Activated T-cell treated with anti-CD3 and anti-CD28 coated beads for 24 hours (primary cell): ENCODE measurements at regions not wholly inside any gene's neighbourhood (a gene's known extent, or its start where the extent isn't known, plus 50 kb on each side); places are given as distances from the start of the nearest gene placed in this dataset.

ENCODE experiments used
- DNase-seq: peaks from one replicate; pipeline ENCODE4 v3.0.0-alpha.2; 2020; ENCODE audit warnings: low read depth

- DNase-seq, result no peak
These were observed 340.6 kb downstream of the NYAP2 start for GRCh38 chr2:225740086-225740485.

GRCh38 chr2:225739328-225739727, 339.8 kb downstream of the NYAP2 start:
- DNase-seq, result no peak

DNA sequence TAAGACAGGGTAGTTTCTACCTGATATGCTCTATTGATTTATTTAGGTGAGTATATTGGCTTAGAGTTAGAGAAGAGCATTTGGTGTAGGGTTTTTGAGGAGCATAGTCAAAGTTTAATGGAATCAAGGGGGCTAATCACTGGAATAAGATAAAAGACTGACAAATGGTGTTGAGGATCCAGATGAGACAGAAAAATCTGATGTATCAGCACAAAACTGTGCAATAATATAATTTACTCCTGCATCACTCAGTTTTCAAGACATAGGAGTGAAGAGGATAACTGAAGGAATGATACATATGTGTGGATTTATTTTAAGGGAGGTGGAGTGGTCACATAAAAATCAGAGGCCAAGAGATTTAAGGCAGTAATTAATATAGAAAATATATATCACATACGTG, 339.2 kb downstream of the NYAP2 start:
- no peak for DNase-seq

GRCh38 chr2:225737556-225737955, 338.0 kb downstream of the NYAP2 start:
- DNase-seq, result no peak

- no peak for DNase-seq
These were observed 336.3 kb downstream of the NYAP2 start for GRCh38 chr2:225735844-225736243.

DNA sequence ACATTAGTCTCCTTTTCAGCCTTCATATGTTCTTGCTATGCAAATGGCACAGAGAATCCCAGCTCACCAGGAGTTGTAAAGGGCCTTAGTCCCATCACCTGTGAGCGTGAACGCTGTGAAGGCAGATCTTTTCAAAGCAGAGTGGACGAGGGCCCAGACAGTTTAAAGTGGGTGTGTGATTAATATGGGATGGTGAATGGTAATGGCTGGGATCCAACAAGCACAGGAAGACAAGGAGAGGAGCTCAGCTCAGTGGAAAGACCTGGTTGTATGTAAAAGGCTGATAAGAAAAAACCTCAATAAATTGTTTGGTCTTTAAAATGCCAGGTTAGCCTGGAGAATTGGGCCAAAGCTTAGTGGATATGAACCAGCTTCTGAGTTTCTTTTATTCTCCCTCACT, 326.2 kb downstream of the NYAP2 start:
- no peak for DNase-seq
